ENCODE measurements at regions not wholly inside any gene's neighbourhood (a gene's known extent, or its start where the extent isn't known, plus 50 kb on each side); places are given as distances from the start of the nearest gene placed in this dataset.
"Not testable (repeated sequence)": the region's sequence is repeated elsewhere in the genome, so short reads cannot be mapped to it uniquely, and the experiment has no call there.

GRCh38 chr3:81859524-81859923 is 98.1 kb upstream of the GBE1 start:
- no peak overlapping the region for H3K4me3 Mint-ChIP-seq
- H3K4me1 Mint-ChIP-seq (ENCODE audit: low read depth), result no peaks in the 10 kb centered on the region
- H3K36me3 Mint-ChIP-seq (ENCODE audit: low read depth), result no peaks in the 10 kb centered on the region
- no peaks in the 10 kb centered on the region for H3K9me3 Mint-ChIP-seq
- intact Hi-C loops (cut with micrococcal nuclease), result no loop called here
- H3K27ac Mint-ChIP-seq, result no peak overlapping the region
- CTCF ChIA-PET, result no interaction called here
- no peak for DNase-seq
- peaks cover 7% of the 10 kb centered on the region for H3K27me3 Mint-ChIP-seq (ENCODE audit: low read depth)

GRCh38 chr3:81853431-81853830 is 92.0 kb upstream of the GBE1 start:
- H3K4me3 Mint-ChIP-seq, result no peak overlapping the region
- intact Hi-C loops (cut with micrococcal nuclease), result no loop called here
- CTCF ChIA-PET, result no interaction called here
- no peaks in the 10 kb centered on the region for H3K9me3 Mint-ChIP-seq
- no peak for DNase-seq
- H3K4me1 Mint-ChIP-seq (ENCODE audit: low read depth), result no peaks in the 10 kb centered on the region
- H3K36me3 Mint-ChIP-seq (ENCODE audit: low read depth), result no peaks in the 10 kb centered on the region
- no peaks in the 10 kb centered on the region for H3K27me3 Mint-ChIP-seq (ENCODE audit: low read depth)
- H3K27ac Mint-ChIP-seq, result no peak overlapping the region

GRCh38 chr3:81851176-81851575 is 89.7 kb upstream of the GBE1 start:
- Mint-ChIP-seq H3K27ac (no peak overlapping the region), H3K9me3 (no peaks in the 10 kb centered on the region), H3K36me3 (ENCODE audit: low read depth) (no peaks in the 10 kb centered on the region), H3K27me3 (ENCODE audit: low read depth) (no peaks in the 10 kb centered on the region), H3K4me3 (no peak overlapping the region), H3K4me1 (ENCODE audit: low read depth) (no peaks in the 10 kb centered on the region)
- intact Hi-C loops (cut with micrococcal nuclease), result no loop called here
- CTCF ChIA-PET, result no interaction called here
- no peak for DNase-seq

- H3K4me1 Mint-ChIP-seq (ENCODE audit: low read depth), result no peaks in the 10 kb centered on the region
- DNase-seq, result no peak
- no peaks in the 10 kb centered on the region for H3K36me3 Mint-ChIP-seq (ENCODE audit: low read depth)
- intact Hi-C loops (cut with micrococcal nuclease), result loop anchor here (1.0 kb wide), 1 partner anchor 19 kb away; no protein-coding TSS in a partner anchor
- no peak overlapping the region for H3K4me3 Mint-ChIP-seq
- no peak overlapping the region for H3K27ac Mint-ChIP-seq
- H3K9me3 Mint-ChIP-seq, result no peaks in the 10 kb centered on the region
- CTCF ChIA-PET, result no interaction called here
- no peaks in the 10 kb centered on the region for H3K27me3 Mint-ChIP-seq (ENCODE audit: low read depth)
Measured at GRCh38 chr3:81846988-81847387, 85.5 kb upstream of the GBE1 start.

GRCh38 chr3:81841540-81841939 is 80.1 kb upstream of the GBE1 start:
- Mint-ChIP-seq H3K27ac (no peak overlapping the region), H3K36me3 (ENCODE audit: low read depth) (no peaks in the 10 kb centered on the region), H3K9me3 (no peaks in the 10 kb centered on the region), H3K27me3 (ENCODE audit: low read depth) (peaks cover 9% of the 10 kb centered on the region), H3K4me1 (ENCODE audit: low read depth) (no peaks in the 10 kb centered on the region), H3K4me3 (no peak overlapping the region)
- intact Hi-C loops (cut with micrococcal nuclease), result no loop called here
- no peak for DNase-seq
- CTCF ChIA-PET, result no interaction called here

- H3K9me3 Mint-ChIP-seq, result no peaks in the 10 kb centered on the region
- CTCF ChIA-PET, result no interaction called here
- H3K4me1 Mint-ChIP-seq (ENCODE audit: low read depth), result no peaks in the 10 kb centered on the region
- no peak overlapping the region for H3K4me3 Mint-ChIP-seq
- H3K27ac Mint-ChIP-seq, result no peak overlapping the region
- H3K27me3 Mint-ChIP-seq (ENCODE audit: low read depth), result peaks cover 9% of the 10 kb centered on the region
- intact Hi-C loops (cut with micrococcal nuclease), result no loop called here
- DNase-seq, result no peak
- H3K36me3 Mint-ChIP-seq (ENCODE audit: low read depth), result no peaks in the 10 kb centered on the region
Measured at GRCh38 chr3:81839504-81840094, 78.2 kb upstream of the GBE1 start.

GRCh38 chr3:81838457-81838856 is 77.0 kb upstream of the GBE1 start:
- no peak overlapping the region for H3K27ac Mint-ChIP-seq
- no peaks in the 10 kb centered on the region for H3K9me3 Mint-ChIP-seq
- peaks cover 9% of the 10 kb centered on the region for H3K27me3 Mint-ChIP-seq (ENCODE audit: low read depth)
- H3K4me1 Mint-ChIP-seq (ENCODE audit: low read depth), result no peaks in the 10 kb centered on the region
- intact Hi-C loops (cut with micrococcal nuclease), result no loop called here
- H3K4me3 Mint-ChIP-seq, result no peak overlapping the region
- CTCF ChIA-PET, result no interaction called here
- DNase-seq, result no peak
- H3K36me3 Mint-ChIP-seq (ENCODE audit: low read depth), result no peaks in the 10 kb centered on the region

- H3K4me3 Mint-ChIP-seq, result no peak overlapping the region
- intact Hi-C loops (cut with micrococcal nuclease), result no loop called here
- no peak for DNase-seq
- no peaks in the 10 kb centered on the region for H3K36me3 Mint-ChIP-seq (ENCODE audit: low read depth)
- CTCF ChIA-PET, result no interaction called here
- H3K27me3 Mint-ChIP-seq (ENCODE audit: low read depth), result peaks cover 9% of the 10 kb centered on the region
- H3K9me3 Mint-ChIP-seq, result no peaks in the 10 kb centered on the region
- H3K27ac Mint-ChIP-seq, result no peak overlapping the region
- no peaks in the 10 kb centered on the region for H3K4me1 Mint-ChIP-seq (ENCODE audit: low read depth)
Measured at GRCh38 chr3:81837071-81837593, 75.7 kb upstream of the GBE1 start.

- CTCF ChIA-PET, result no interaction called here
- DNase-seq, result no peak
- Mint-ChIP-seq H3K36me3 (ENCODE audit: low read depth) (no peaks in the 10 kb centered on the region), H3K9me3 (no peaks in the 10 kb centered on the region), H3K4me1 (ENCODE audit: low read depth) (no peaks in the 10 kb centered on the region), H3K27ac (no peak overlapping the region), H3K4me3 (no peak overlapping the region), H3K27me3 (ENCODE audit: low read depth) (no peaks in the 10 kb centered on the region)
- intact Hi-C loops (cut with micrococcal nuclease), result no loop called here
Measured at GRCh38 chr3:81829937-81830336, 68.5 kb upstream of the GBE1 start.

GRCh38 chr3:81829272-81829671 is 67.8 kb upstream of the GBE1 start:
- CTCF ChIA-PET; H3K4me3 Mint-ChIP-seq; DNase-seq; H3K27ac Mint-ChIP-seq; intact Hi-C loops (cut with micrococcal nuclease); H3K27me3 Mint-ChIP-seq (ENCODE audit: low read depth); H3K9me3 Mint-ChIP-seq; H3K4me1 Mint-ChIP-seq (ENCODE audit: low read depth); H3K36me3 Mint-ChIP-seq (ENCODE audit: low read depth): not testable (repeated sequence)

- intact Hi-C loops (cut with micrococcal nuclease), result no loop called here
- no peak overlapping the region for H3K27ac Mint-ChIP-seq
- peaks cover 1% of the 10 kb centered on the region for H3K36me3 Mint-ChIP-seq (ENCODE audit: low read depth)
- CTCF ChIA-PET, result no interaction called here
- peaks cover 6% of the 10 kb centered on the region for H3K27me3 Mint-ChIP-seq (ENCODE audit: low read depth)
- peaks cover 3% of the 10 kb centered on the region for H3K9me3 Mint-ChIP-seq
- DNase-seq, result no peak
- H3K4me3 Mint-ChIP-seq, result no peak overlapping the region
- no peaks in the 10 kb centered on the region for H3K4me1 Mint-ChIP-seq (ENCODE audit: low read depth)
Measured at GRCh38 chr3:81823882-81824395, 62.5 kb upstream of the GBE1 start.

- H3K4me3 Mint-ChIP-seq, result no peak overlapping the region
- no peak overlapping the region for H3K27ac Mint-ChIP-seq
- peaks cover 11% of the 10 kb centered on the region for H3K27me3 Mint-ChIP-seq (ENCODE audit: low read depth)
- H3K9me3 Mint-ChIP-seq, result peaks cover 3% of the 10 kb centered on the region
- H3K36me3 Mint-ChIP-seq (ENCODE audit: low read depth), result peaks cover 1% of the 10 kb centered on the region
- no peak for DNase-seq
- CTCF ChIA-PET, result no interaction called here
- intact Hi-C loops (cut with micrococcal nuclease), result no loop called here
- no peaks in the 10 kb centered on the region for H3K4me1 Mint-ChIP-seq (ENCODE audit: low read depth)
Measured at GRCh38 chr3:81823086-81823485, 61.6 kb upstream of the GBE1 start.

GRCh38 chr3:81816473-81817250 is 55.2 kb upstream of the GBE1 start:
- intact Hi-C loops (cut with micrococcal nuclease), result no loop called here
- no peak overlapping the region for H3K27ac Mint-ChIP-seq
- peak; percentile 14 for DNase-seq
- H3K9me3 Mint-ChIP-seq, result peaks cover 3% of the 10 kb centered on the region
- H3K36me3 Mint-ChIP-seq (ENCODE audit: low read depth), result peaks cover 1% of the 10 kb centered on the region
- CTCF ChIA-PET, result no interaction called here
- H3K27me3 Mint-ChIP-seq (ENCODE audit: low read depth), result peaks cover 8% of the 10 kb centered on the region
- H3K4me3 Mint-ChIP-seq, result no peak overlapping the region
- peaks cover 8% of the 10 kb centered on the region for H3K4me1 Mint-ChIP-seq (ENCODE audit: low read depth)

Measured in activated naive CD4-positive, alpha-beta T cell treated with anti-CD3 and anti-CD28 coated beads for 36 hours (primary cell).